SK-N-SH (cell line): ENCODE measurements at regions not wholly inside any gene's neighbourhood (a gene's known extent, or its start where the extent isn't known, plus 50 kb on each side); places are given as distances from the start of the nearest gene placed in this dataset.

ENCODE experiments used
- CTCF ChIA-PET: fragments of 300-600, 350-600 bp; formaldehyde crosslinking; extraction: SDS; loops from one replicate; lab custom pipeline; 2021; lab: Yijun Ruan, JAX
- POLR2A ChIA-PET: fragments of 350-600 bp; sonication (Branson Sonifier 250); formaldehyde crosslinking; extraction: SDS; loops from one replicate; lab custom pipeline; 2020; ENCODE audit warnings: antibody characterized with exemption, inconsistent platforms; lab: Yijun Ruan, JAX
- DNase-seq: peaks from one replicate; pipeline ENCODE4 v3.0.0; 2012
- H2AFZ ChIP-seq: fragments of 200-600 bp; sonication (generic); 2 replicates; pipeline ENCODE4 v1.8.1; 2016; ENCODE audit warnings: antibody characterized with exemption, mild to moderate bottlenecking, low read depth
- H3F3A ChIP-seq: fragments of 200-600 bp; sonication (generic); replicated peaks from 2 replicates; pipeline ENCODE3; 2016; ENCODE audit warnings: antibody characterized with exemption, mild to moderate bottlenecking; ENCODE audit not compliant: insufficient read depth
- H3K27ac ChIP-seq, 2 experiments: fragments of 200-500 bp in 1 of 2; fragments of 200-600 bp in 1 of 2; sonication (Bioruptor generic) in 1 of 2; sonication (generic), shearing (Covaris generic) in 1 of 2; 2 replicates each; pipeline versions ENCODE4 v1.5.1 to v1.6.1; 2014 to 2016; ENCODE audit warnings: low read depth in 2 of 2, inconsistent platforms in 1 of 2, low read length in 1 of 2, mild to moderate bottlenecking in 1 of 2, mixed read lengths in 1 of 2
- H3K27me3 ChIP-seq: fragments of 200-600 bp; sonication (generic), shearing (Covaris generic); 2 replicates; pipeline ENCODE4 v1.6.1; 2016; ENCODE audit warnings: mixed run types; ENCODE audit not compliant: insufficient read depth
- H3K36me3 ChIP-seq, 2 experiments: fragments of 200-500 bp in 1 of 2; fragments of 200-600 bp in 1 of 2; sonication (Bioruptor generic) in 1 of 2; sonication (generic) in 1 of 2; replicated peaks in 1 of 2; 2 replicates each; pipeline versions ENCODE3 to v1.5.1; 2014 to 2016; ENCODE audit warnings: low read length in 1 of 2, mild to moderate bottlenecking in 1 of 2; ENCODE audit not compliant: insufficient read depth in 2 of 2, control insufficient read depth in 1 of 2
- H3K4me1 ChIP-seq, 2 experiments: fragments of 200-500 bp in 1 of 2; fragments of 200-600 bp in 1 of 2; sonication (Bioruptor generic) in 1 of 2; sonication (generic), shearing (Covaris generic) in 1 of 2; 2 replicates each; pipeline versions ENCODE4 v1.5.1 to v1.6.1; 2014 to 2016; ENCODE audit warnings: low read depth in 1 of 2, low read length in 1 of 2, mixed run types in 1 of 2; ENCODE audit not compliant: insufficient read depth in 2 of 2, control insufficient read depth in 1 of 2
- H3K4me2 ChIP-seq: fragments of 200-600 bp; sonication (generic), shearing (Covaris generic); 2 replicates; pipeline ENCODE4 v1.6.1; 2017; ENCODE audit warnings: mixed run types
- H3K4me3 ChIP-seq, 2 experiments: fragments of 200-500 bp in 1 of 2; fragments of 200-600 bp in 1 of 2; sonication (Bioruptor generic) in 1 of 2; sonication (generic), shearing (Covaris generic) in 1 of 2; 2 replicates each; pipeline versions ENCODE4 v1.5.1 to v1.8.1; 2014 to 2016; ENCODE audit warnings: low read depth in 2 of 2, inconsistent platforms in 1 of 2, low read length in 1 of 2, mild to moderate bottlenecking in 1 of 2, mixed read lengths in 1 of 2, moderate library complexity in 1 of 2
- H3K79me2 ChIP-seq: fragments of 200-600 bp; sonication (generic); 2 replicates; pipeline ENCODE4 v1.8.1; 2017; ENCODE audit warnings: mild to moderate bottlenecking; ENCODE audit not compliant: insufficient read depth
- H3K9ac ChIP-seq: fragments of 200-600 bp; sonication (generic); 2 replicates; pipeline ENCODE4 v1.6.1; 2017; ENCODE audit warnings: mixed run types
- H3K9me2 ChIP-seq: fragments of 200-600 bp; sonication (generic); 2 replicates; pipeline ENCODE4 v1.6.1; 2017; ENCODE audit warnings: mixed run types
- H3K9me3 ChIP-seq: fragments of 200-600 bp; sonication (generic); 2 replicates; pipeline ENCODE4 v1.6.1; 2017; ENCODE audit warnings: mixed run types, mild to moderate bottlenecking, moderate library complexity
- H4K20me1 ChIP-seq: fragments of 200-600 bp; sonication (generic); 2 replicates; pipeline ENCODE4 v1.6.1; 2017; ENCODE audit warnings: mild to moderate bottlenecking, mixed run types; ENCODE audit not compliant: insufficient read depth
- ELF1 ChIP-seq: IDR thresholded peaks from 2 replicates; pipeline ENCODE4 v1.4.0; 2012
- FOSL2 ChIP-seq: IDR thresholded peaks from 2 replicates; pipeline ENCODE4 v1.4.0; 2012; ENCODE audit warnings: low read depth, mild to moderate bottlenecking, moderate library complexity, borderline replicate concordance
- JUND ChIP-seq: IDR thresholded peaks from 2 replicates; pipeline ENCODE4 v1.4.0; 2012
- MEF2A ChIP-seq: IDR thresholded peaks from 2 replicates; pipeline ENCODE4 v1.4.0; 2012; ENCODE audit warnings: low read depth, borderline replicate concordance
- NFIC ChIP-seq: IDR thresholded peaks from 2 replicates; pipeline ENCODE4 v1.4.0; 2012; ENCODE audit warnings: borderline replicate concordance
- NRF1 ChIP-seq: IDR thresholded peaks from 2 replicates; pipeline ENCODE4 v1.6.1; 2012; ENCODE audit warnings: low read depth, mild to moderate bottlenecking, low read length
- RAD21 ChIP-seq: IDR thresholded peaks from 2 replicates; pipeline ENCODE4 v1.6.1; 2012; ENCODE audit warnings: mild to moderate bottlenecking, low read length
- RCOR1 ChIP-seq: fragments of 150-350 bp; IDR thresholded peaks from 2 replicates; pipeline ENCODE4 v1.6.1; 2017; ENCODE audit warnings: antibody characterized with exemption, low read length
- RFX5 ChIP-seq: IDR thresholded peaks from 2 replicates; pipeline ENCODE4 v1.6.1; 2012; ENCODE audit warnings: mild to moderate bottlenecking, improper control_type of control experiment, low read length
- RXRA ChIP-seq: IDR thresholded peaks from 2 replicates; pipeline ENCODE4 v1.4.0; 2012; ENCODE audit warnings: low read depth, mild to moderate bottlenecking, borderline replicate concordance
- SIN3A ChIP-seq: IDR thresholded peaks from 2 replicates; pipeline ENCODE4 v1.6.1; 2012; ENCODE audit warnings: low read depth, mild to moderate bottlenecking, low read length, moderate library complexity, borderline replicate concordance
- SMC3 ChIP-seq: IDR thresholded peaks from 2 replicates; pipeline ENCODE4 v1.6.1; 2012; ENCODE audit warnings: low read depth, low read length, improper control_type of control experiment
- WGBS: methylation state at CpG from one replicate; pipeline ENCODE4 v1.1.6; 2017; ENCODE audit warnings: low lambda C conversion rate; 5-methylcytosine and 5-hydroxymethylcytosine counted together
- TF ChIP-seq, protein P1 (sequence below): fragments of 200-600 bp; sonication (generic); IDR thresholded peaks from 2 replicates; pipeline ENCODE4 v1.6.1; 2017; ENCODE audit warnings: antibody characterized with exemption, mild to moderate bottlenecking, moderate library complexity
- TF ChIP-seq, protein P2 (sequence below): fragments of 150-350 bp; IDR thresholded peaks from 2 replicates; pipeline ENCODE4 v1.6.1; 2016; ENCODE audit warnings: mild to moderate bottlenecking, low read depth, low read length
- TF ChIP-seq, protein P3 (sequence below): IDR thresholded peaks from 2 replicates; pipeline ENCODE4 v1.4.0; 2012; ENCODE audit warnings: low read depth, borderline replicate concordance

DNA sequence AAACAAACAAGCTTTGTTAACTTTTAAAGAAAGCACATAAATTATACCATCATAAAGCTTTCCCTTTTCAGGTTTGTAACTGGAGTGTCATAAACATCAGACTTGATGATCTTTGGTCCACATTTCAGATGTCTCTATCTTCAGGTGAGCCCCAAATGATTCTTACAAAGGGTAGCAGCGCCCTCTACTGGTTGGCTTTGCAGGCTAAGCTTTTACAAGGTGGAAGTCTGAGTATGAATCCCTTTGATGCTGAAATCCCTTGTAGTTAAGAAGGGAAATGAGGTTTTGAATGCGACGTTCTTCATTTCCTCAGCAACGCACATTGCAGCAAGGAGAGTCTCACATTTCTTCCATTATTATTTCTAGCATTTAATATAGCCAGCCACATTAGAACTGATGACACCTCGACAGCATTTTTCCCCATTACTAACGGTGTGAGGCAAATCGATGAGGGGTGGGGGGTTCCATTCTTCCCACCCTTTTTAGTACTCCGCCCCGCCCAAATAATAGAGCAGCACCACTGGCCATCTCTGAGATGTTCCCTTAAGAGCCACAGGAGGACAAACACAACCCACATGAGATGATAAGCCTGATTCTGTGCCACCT lies 126.3 kb upstream of the NT5E start:
- no peaks in the 10 kb centered on the region for H3K79me2 ChIP-seq
- no peak overlapping the region for H2AFZ ChIP-seq
- no peak overlapping the region for H3K9ac ChIP-seq
- H3K27ac ChIP-seq = no peak overlapping the region
- ChIA-PET CTCF (interaction anchor here (0.7 to 2.0 kb wide), 38 partner anchors 9 to 1095 kb away, joined by 3 to 18 read pairs (median 4); partner anchors contain the start of gene CEP162), POLR2A (no interaction called here)
- no peaks in the 10 kb centered on the region for H4K20me1 ChIP-seq
- no peaks in the 10 kb centered on the region for H3K36me3 ChIP-seq
- H3K9me2 ChIP-seq = no peaks in the 10 kb centered on the region
- peak; percentile 59 for DNase-seq
- 8% methylated on average over 9 of the region's 9 CpGs for WGBS
- H3K4me3 ChIP-seq = no peak overlapping the region; a peak in 1 of 4 replicates
- H3F3A ChIP-seq = no peaks in the 10 kb centered on the region
- no peaks in the 10 kb centered on the region for H3K4me1 ChIP-seq
- H3K9me3 ChIP-seq = no peaks in the 10 kb centered on the region
- H3K4me2 ChIP-seq = no peak overlapping the region
- H3K27me3 ChIP-seq = no peaks in the 10 kb centered on the region; the same call in 1 of the 2 replicates
- TF ChIP-seq RAD21 (peak; percentile 86), NFIC (no peak), SMC3 (peak; percentile 54), MEF2A (no peak)
- TF ChIP-seq, protein P1, sequence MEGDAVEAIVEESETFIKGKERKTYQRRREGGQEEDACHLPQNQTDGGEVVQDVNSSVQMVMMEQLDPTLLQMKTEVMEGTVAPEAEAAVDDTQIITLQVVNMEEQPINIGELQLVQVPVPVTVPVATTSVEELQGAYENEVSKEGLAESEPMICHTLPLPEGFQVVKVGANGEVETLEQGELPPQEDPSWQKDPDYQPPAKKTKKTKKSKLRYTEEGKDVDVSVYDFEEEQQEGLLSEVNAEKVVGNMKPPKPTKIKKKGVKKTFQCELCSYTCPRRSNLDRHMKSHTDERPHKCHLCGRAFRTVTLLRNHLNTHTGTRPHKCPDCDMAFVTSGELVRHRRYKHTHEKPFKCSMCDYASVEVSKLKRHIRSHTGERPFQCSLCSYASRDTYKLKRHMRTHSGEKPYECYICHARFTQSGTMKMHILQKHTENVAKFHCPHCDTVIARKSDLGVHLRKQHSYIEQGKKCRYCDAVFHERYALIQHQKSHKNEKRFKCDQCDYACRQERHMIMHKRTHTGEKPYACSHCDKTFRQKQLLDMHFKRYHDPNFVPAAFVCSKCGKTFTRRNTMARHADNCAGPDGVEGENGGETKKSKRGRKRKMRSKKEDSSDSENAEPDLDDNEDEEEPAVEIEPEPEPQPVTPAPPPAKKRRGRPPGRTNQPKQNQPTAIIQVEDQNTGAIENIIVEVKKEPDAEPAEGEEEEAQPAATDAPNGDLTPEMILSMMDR = peak; percentile 98
- TF ChIP-seq, protein P2, sequence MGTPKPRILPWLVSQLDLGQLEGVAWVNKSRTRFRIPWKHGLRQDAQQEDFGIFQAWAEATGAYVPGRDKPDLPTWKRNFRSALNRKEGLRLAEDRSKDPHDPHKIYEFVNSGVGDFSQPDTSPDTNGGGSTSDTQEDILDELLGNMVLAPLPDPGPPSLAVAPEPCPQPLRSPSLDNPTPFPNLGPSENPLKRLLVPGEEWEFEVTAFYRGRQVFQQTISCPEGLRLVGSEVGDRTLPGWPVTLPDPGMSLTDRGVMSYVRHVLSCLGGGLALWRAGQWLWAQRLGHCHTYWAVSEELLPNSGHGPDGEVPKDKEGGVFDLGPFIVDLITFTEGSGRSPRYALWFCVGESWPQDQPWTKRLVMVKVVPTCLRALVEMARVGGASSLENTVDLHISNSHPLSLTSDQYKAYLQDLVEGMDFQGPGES = no peak

DNA sequence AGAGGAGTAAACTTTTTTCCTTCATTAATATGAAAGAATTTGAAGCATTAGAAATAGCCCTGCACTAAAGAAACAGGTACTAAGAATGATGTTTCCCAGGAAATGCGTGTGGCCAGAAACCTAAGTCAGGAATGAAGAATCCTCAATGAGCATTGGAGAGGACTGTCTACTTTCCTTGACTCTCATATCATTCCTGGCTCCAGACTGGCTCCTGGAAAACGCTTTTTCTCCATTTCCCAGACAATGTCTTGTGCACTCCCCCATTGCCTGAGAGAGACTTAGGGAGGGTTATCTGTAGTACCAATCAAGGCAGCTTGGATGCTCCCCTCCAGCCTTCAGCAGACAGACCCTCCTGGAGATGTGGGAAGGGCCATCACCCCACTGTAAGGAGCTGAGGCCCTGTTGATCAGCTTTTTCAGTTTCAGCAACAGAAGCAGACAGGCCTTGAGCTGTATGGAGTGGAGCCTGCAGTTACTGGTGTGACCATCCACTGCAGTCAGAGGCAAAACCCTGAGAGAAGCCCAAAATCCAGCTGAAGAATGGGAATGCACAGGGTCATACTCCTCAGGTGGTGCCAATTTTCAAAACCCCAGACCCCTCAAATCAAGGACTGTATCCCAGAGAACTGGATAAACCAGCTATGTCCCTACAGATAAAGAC lies 127.3 kb upstream of the NT5E start:
- WGBS = 7% methylated on average over 2 of the region's 2 CpGs
- no peaks in the 10 kb centered on the region; the same call in 1 of the 2 replicates for H3K27me3 ChIP-seq
- no peak overlapping the region for H2AFZ ChIP-seq
- no peak overlapping the region for H3K27ac ChIP-seq
- no peaks in the 10 kb centered on the region for H3K9me2 ChIP-seq
- no peak for DNase-seq
- H3K36me3 ChIP-seq = no peaks in the 10 kb centered on the region
- no peaks in the 10 kb centered on the region for H3K4me1 ChIP-seq
- H3F3A ChIP-seq = no peaks in the 10 kb centered on the region
- H3K4me3 ChIP-seq = no peak overlapping the region
- no peaks in the 10 kb centered on the region for H3K9me3 ChIP-seq
- no peak overlapping the region for H3K4me2 ChIP-seq
- CTCF ChIA-PET = interaction anchor here (0.8 to 2.0 kb wide), 31 partner anchors 8 to 1094 kb away, joined by 3 to 18 read pairs (median 4); partner anchors contain the start of gene CEP162
- no peaks in the 10 kb centered on the region for H4K20me1 ChIP-seq
- no peaks in the 10 kb centered on the region for H3K79me2 ChIP-seq
- no peak overlapping the region for H3K9ac ChIP-seq
- POLR2A ChIA-PET = no interaction called here
- TF ChIP-seq, protein P1 = no peak
- no peak for TF ChIP-seq SIN3A
- TF ChIP-seq RFX5 = no peak
- TF ChIP-seq ELF1 = no peak
- TF ChIP-seq RXRA = no peak
- TF ChIP-seq NRF1 = no peak
- TF ChIP-seq MEF2A = no peak
- no peak for TF ChIP-seq FOSL2
- no peak for TF ChIP-seq RCOR1
- TF ChIP-seq, protein P3, sequence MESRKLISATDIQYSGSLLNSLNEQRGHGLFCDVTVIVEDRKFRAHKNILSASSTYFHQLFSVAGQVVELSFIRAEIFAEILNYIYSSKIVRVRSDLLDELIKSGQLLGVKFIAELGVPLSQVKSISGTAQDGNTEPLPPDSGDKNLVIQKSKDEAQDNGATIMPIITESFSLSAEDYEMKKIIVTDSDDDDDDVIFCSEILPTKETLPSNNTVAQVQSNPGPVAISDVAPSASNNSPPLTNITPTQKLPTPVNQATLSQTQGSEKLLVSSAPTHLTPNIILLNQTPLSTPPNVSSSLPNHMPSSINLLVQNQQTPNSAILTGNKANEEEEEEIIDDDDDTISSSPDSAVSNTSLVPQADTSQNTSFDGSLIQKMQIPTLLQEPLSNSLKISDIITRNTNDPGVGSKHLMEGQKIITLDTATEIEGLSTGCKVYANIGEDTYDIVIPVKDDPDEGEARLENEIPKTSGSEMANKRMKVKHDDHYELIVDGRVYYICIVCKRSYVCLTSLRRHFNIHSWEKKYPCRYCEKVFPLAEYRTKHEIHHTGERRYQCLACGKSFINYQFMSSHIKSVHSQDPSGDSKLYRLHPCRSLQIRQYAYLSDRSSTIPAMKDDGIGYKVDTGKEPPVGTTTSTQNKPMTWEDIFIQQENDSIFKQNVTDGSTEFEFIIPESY = no peak
- no peak for TF ChIP-seq JUND
